ENCODE measurements at regions not wholly inside any gene's neighbourhood (a gene's known extent, or its start where the extent isn't known, plus 50 kb on each side); places are given as distances from the start of the nearest gene placed in this dataset.
"Not testable (repeated sequence)": the region's sequence is repeated elsewhere in the genome, so short reads cannot be mapped to it uniquely, and the experiment has no call there.

- DNase-seq: no peak
Observed at GRCh38 chr14:89514601-89515000, 97.6 kb upstream of the FOXN3 start.

- DNase-seq: no peak
Observed at GRCh38 chr14:89509891-89510290, 92.9 kb upstream of the FOXN3 start.

- DNase-seq: no peak
Observed at GRCh38 chr14:89508863-89509262, 91.8 kb upstream of the FOXN3 start.

GRCh38 chr14:89507926-89508460 is 91.0 kb upstream of the FOXN3 start:
- no peak for DNase-seq

- DNase-seq: no peak
Observed at GRCh38 chr14:89507521-89507920, 90.5 kb upstream of the FOXN3 start.

GRCh38 chr14:89506891-89507452 is 89.9 kb upstream of the FOXN3 start:
- DNase-seq: not testable (repeated sequence)

- DNase-seq: no peak
Observed at GRCh38 chr14:89504602-89505313, 87.7 kb upstream of the FOXN3 start.

- DNase-seq: no peak
Observed at GRCh38 chr14:89504091-89504490, 87.1 kb upstream of the FOXN3 start.

- no peak for DNase-seq
Observed at GRCh38 chr14:89503431-89503996, 86.5 kb upstream of the FOXN3 start.

- no peak for DNase-seq
Observed at GRCh38 chr14:89502966-89503365, 85.9 kb upstream of the FOXN3 start.

GRCh38 chr14:89501381-89501780 is 84.3 kb upstream of the FOXN3 start:
- DNase-seq: no peak

- DNase-seq: no peak
Observed at GRCh38 chr14:89500303-89500702, 83.3 kb upstream of the FOXN3 start.

- no peak for DNase-seq
Observed at GRCh38 chr14:89498878-89499277, 81.8 kb upstream of the FOXN3 start.

- no peak for DNase-seq
Observed at GRCh38 chr14:89495718-89496117, 78.7 kb upstream of the FOXN3 start.

GRCh38 chr14:89493877-89494634 is 77.0 kb upstream of the FOXN3 start:
- peak; percentile 58 for DNase-seq

GRCh38 chr14:89493406-89493805 is 76.4 kb upstream of the FOXN3 start:
- DNase-seq: no peak

- DNase-seq: no peak
Observed at GRCh38 chr14:89491711-89492381, 74.8 kb upstream of the FOXN3 start.

- no peak for DNase-seq
Observed at GRCh38 chr14:89490466-89490865, 73.4 kb upstream of the FOXN3 start.

GRCh38 chr14:89489761-89490437 is 72.9 kb upstream of the FOXN3 start:
- DNase-seq: peak; percentile 57

- no peak for DNase-seq
Observed at GRCh38 chr14:89486961-89487360, 69.9 kb upstream of the FOXN3 start.

- no peak for DNase-seq
Observed at GRCh38 chr14:89486505-89486904, 69.5 kb upstream of the FOXN3 start.

- peak; percentile 60 for DNase-seq
Observed at GRCh38 chr14:89485264-89485663, 68.2 kb upstream of the FOXN3 start.
